Anterior cingulate cortex (tissue), 58 donors: ENCODE measurements at regions not wholly inside any gene's neighbourhood (a gene's known extent, or its start where the extent isn't known, plus 50 kb on each side); places are given as distances from the start of the nearest gene placed in this dataset.

Experiments
- DNase-seq, 58 donors: peaks; one replicate each; lab custom pipeline; 2025; lab: John Stamatoyannopoulos, UW

GRCh38 chr13:62932256-62932883 is 1516.7 kb upstream of the PCDH20 start:
- no peak for DNase-seq

GRCh38 chr13:62931853-62932252 is 1516.2 kb upstream of the PCDH20 start:
- no peak for DNase-seq

- no peak for DNase-seq
Measured at GRCh38 chr13:62924395-62924794, 1508.7 kb upstream of the PCDH20 start.

- DNase-seq: no peak
Measured at GRCh38 chr13:62920159-62920558, 1504.5 kb upstream of the PCDH20 start.

- DNase-seq: no peak
Measured at GRCh38 chr13:62919491-62919890, 1503.8 kb upstream of the PCDH20 start.

GRCh38 chr13:62910541-62911060 is 1495.0 kb upstream of the PCDH20 start:
- DNase-seq: no peak

- DNase-seq: no peak
Measured at GRCh38 chr13:62908321-62908720, 1492.7 kb upstream of the PCDH20 start.

- no peak for DNase-seq
Measured at GRCh38 chr13:62906896-62907295, 1491.2 kb upstream of the PCDH20 start.

GRCh38 chr13:62906469-62906868 is 1490.8 kb upstream of the PCDH20 start:
- no peak for DNase-seq

GRCh38 chr13:62887046-62887445 is 1471.4 kb upstream of the PCDH20 start:
- DNase-seq: no peak

GRCh38 chr13:62879071-62879470 is 1463.4 kb upstream of the PCDH20 start:
- no peak for DNase-seq

- DNase-seq: no peak
Measured at GRCh38 chr13:62875118-62875640, 1459.5 kb upstream of the PCDH20 start.

GRCh38 chr13:62850331-62850730 is 1434.7 kb upstream of the PCDH20 start:
- DNase-seq: no peak

GRCh38 chr13:62847520-62847919 is 1431.9 kb upstream of the PCDH20 start:
- DNase-seq: no peak

- DNase-seq: no peak
Measured at GRCh38 chr13:62846302-62846701, 1430.7 kb upstream of the PCDH20 start.

- no peak for DNase-seq
Measured at GRCh38 chr13:62839338-62839737, 1423.7 kb upstream of the PCDH20 start.

- DNase-seq: no peak
Measured at GRCh38 chr13:62838929-62839328, 1423.3 kb upstream of the PCDH20 start.

GRCh38 chr13:62837895-62838294 is 1422.2 kb upstream of the PCDH20 start:
- DNase-seq: no peak

- no peak for DNase-seq
Measured at GRCh38 chr13:62829486-62829885, 1413.8 kb upstream of the PCDH20 start.

GRCh38 chr13:62799931-62800436 is 1384.3 kb upstream of the PCDH20 start:
- peak in 2 of 58 donors; percentile 1 to 4 for DNase-seq

GRCh38 chr13:62799038-62799535 is 1383.4 kb upstream of the PCDH20 start:
- no peak for DNase-seq

GRCh38 chr13:62793850-62794249 is 1378.2 kb upstream of the PCDH20 start:
- no peak for DNase-seq
